GM23338 (cell line): ENCODE measurements at regions not wholly inside any gene's neighbourhood (a gene's known extent, or its start where the extent isn't known, plus 50 kb on each side); places are given as distances from the start of the nearest gene placed in this dataset.

Source experiments
- ATAC-seq: fragments of 200-7000 bp; cut with Tn5 transposase; 3 replicates; pipeline ENCODE4 v1.9.1; 2020
- DNase-seq: peaks from one replicate; pipeline ENCODE4 v3.0.0-alpha.2; 2015; ENCODE audit warnings: low spot score
- H2AFZ ChIP-seq: fragments of 200-600 bp; sonication (generic); 2 replicates; pipeline ENCODE4 v1.8.0; 2016; ENCODE audit warnings: antibody characterized with exemption, mild to moderate bottlenecking, moderate library complexity
- H3F3A ChIP-seq: fragments of 200-600 bp; sonication (generic); replicated peaks from 2 replicates; pipeline ENCODE4 v1.8.0; 2017; ENCODE audit warnings: antibody characterized with exemption, mixed run types, low read depth
- H3K27ac ChIP-seq: fragments of 200-600 bp; sonication (generic); 2 replicates; pipeline ENCODE4 v1.6.1; 2016; ENCODE audit warnings: low read depth
- H3K27me3 ChIP-seq: fragments of 200-600 bp; sonication (generic); 2 replicates; pipeline ENCODE4 v1.8.0; 2016; ENCODE audit warnings: mild to moderate bottlenecking, mixed run types, moderate library complexity; ENCODE audit not compliant: insufficient read depth
- H3K36me3 ChIP-seq: fragments of 200-600 bp; sonication (generic); 2 replicates; pipeline ENCODE4 v1.8.0; 2016; ENCODE audit warnings: mild to moderate bottlenecking; ENCODE audit not compliant: insufficient read depth
- H3K4me1 ChIP-seq: fragments of 200-600 bp; sonication (generic); 2 replicates; pipeline ENCODE4 v1.8.0; 2016; ENCODE audit warnings: mild to moderate bottlenecking, moderate library complexity; ENCODE audit not compliant: insufficient read depth
- H3K4me2 ChIP-seq: fragments of 200-600 bp; sonication (generic); 2 replicates; pipeline ENCODE4 v1.7.1; 2017; ENCODE audit warnings: mixed run types
- H3K4me3 ChIP-seq: fragments of 200-600 bp; sonication (generic); 2 replicates; pipeline ENCODE4 v1.6.1; 2016; ENCODE audit warnings: mixed run types
- H3K79me2 ChIP-seq: fragments of 200-600 bp; sonication (generic); replicated peaks from 2 replicates; pipeline ENCODE4 v1.8.0; 2017; ENCODE audit warnings: mild to moderate bottlenecking; ENCODE audit not compliant: insufficient read depth
- H3K9me2 ChIP-seq: fragments of 200-600 bp; sonication (generic); 2 replicates; pipeline ENCODE4 v1.8.0; 2017; ENCODE audit not compliant: insufficient read depth
- H4K20me1 ChIP-seq: fragments of 200-600 bp; sonication (generic); replicated peaks from 2 replicates; pipeline ENCODE4 v1.8.0; 2017; ENCODE audit warnings: mild to moderate bottlenecking; ENCODE audit not compliant: insufficient read depth
- H3K27ac Mint-ChIP-seq: 2 replicates; pipeline ENCODE4 v1.8.0; 2020; ENCODE audit warnings: inconsistent platforms, mild to moderate bottlenecking, moderate library complexity, mixed read lengths
- H3K27me3 Mint-ChIP-seq: 3 replicates; pipeline ENCODE4 v1.8.0; 2022; ENCODE audit warnings: low read depth, mild to moderate bottlenecking, moderate library complexity, mixed read lengths, inconsistent platforms; ENCODE audit not compliant: insufficient read depth, poor library complexity
- H3K36me3 Mint-ChIP-seq: 3 replicates; pipeline ENCODE4 v1.8.0; 2021; ENCODE audit warnings: low read depth, mild to moderate bottlenecking, inconsistent platforms, moderate library complexity, mixed read lengths
- H3K4me1 Mint-ChIP-seq: 3 replicates; pipeline ENCODE4 v1.8.0; 2020; ENCODE audit warnings: mild to moderate bottlenecking, inconsistent platforms, mixed read lengths
- H3K4me3 Mint-ChIP-seq: 3 replicates; pipeline ENCODE4 v1.8.0; 2021; ENCODE audit warnings: moderate library complexity, mild to moderate bottlenecking, inconsistent platforms, mixed read lengths
- H3K9me3 Mint-ChIP-seq: 3 replicates; pipeline ENCODE4 v1.8.0; 2020; ENCODE audit warnings: moderate library complexity, mild to moderate bottlenecking, inconsistent platforms, mixed read lengths
- CREB1 ChIP-seq: fragments of 250-450 bp; sonication (Bioruptor Pico); IDR thresholded peaks from 2 replicates; pipeline ENCODE4 v1.5.0; 2020; ENCODE audit warnings: low read depth, mild to moderate bottlenecking, moderate library complexity
- EZH2 ChIP-seq: fragments of 200-600 bp; sonication (generic); IDR thresholded peaks from one replicate; pipeline ENCODE4 v1.8.0; 2017; ENCODE audit warnings: antibody characterized with exemption, mild to moderate bottlenecking, low read depth; ENCODE audit not compliant: unreplicated experiment
- EZH2phosphoT487 ChIP-seq: fragments of 200-600 bp; sonication (generic); IDR thresholded peaks from one replicate; pipeline ENCODE4 v1.8.1; 2018; ENCODE audit warnings: antibody characterized with exemption; ENCODE audit not compliant: unreplicated experiment
- JUNB ChIP-seq: IDR thresholded peaks from one replicate; pipeline ENCODE4 v1.6.1; 2016; ENCODE audit warnings: antibody characterized with exemption; ENCODE audit not compliant: unreplicated experiment
- NANOG ChIP-seq: IDR thresholded peaks from 2 replicates; pipeline ENCODE4 v1.6.1; 2016; ENCODE audit warnings: antibody characterized with exemption, borderline replicate concordance
- ZNF331 ChIP-seq: fragments of 250-450 bp; sonication (Bioruptor Pico); IDR thresholded peaks from 2 replicates; pipeline ENCODE4 v1.5.0; 2020; ENCODE audit warnings: low read depth, mild to moderate bottlenecking, moderate library complexity
- ZNF462 ChIP-seq: fragments of 250-450 bp; sonication (Bioruptor Pico); IDR thresholded peaks from 2 replicates; pipeline ENCODE4 v1.5.0; 2020; ENCODE audit warnings: mild to moderate bottlenecking, moderate library complexity

GRCh38 chr1:234730770-234731568, 121.0 kb upstream of the IRF2BP2 start (continued):
- TF ChIP-seq ZNF462 (CRISPR knock-in tag) (no peak), CREB1 (CRISPR knock-in tag) (no peak), ZNF331 (CRISPR knock-in tag) (no peak), EZH2 (no peak), JUNB (no peak), EZH2phosphoT487 (no peak), NANOG (no peak)

- Histone ChIP-seq H2AFZ (no peak overlapping the region), H3F3A (no peaks in the 10 kb centered on the region), H3K27ac (no peak overlapping the region), H3K9me2 (no peaks in the 10 kb centered on the region; the same call in 1 of the 2 replicates), H3K79me2 (no peaks in the 10 kb centered on the region), H4K20me1 (no peaks in the 10 kb centered on the region), H3K4me2 (no peak overlapping the region), H3K27me3 (no peaks in the 10 kb centered on the region), H3K36me3 (no peaks in the 10 kb centered on the region), H3K4me1 (peaks cover 15% of the 10 kb centered on the region), H3K4me3 (no peak overlapping the region)
- Mint-ChIP-seq H3K4me1 (peaks cover 26% of the 10 kb centered on the region), H3K4me3 (no peak overlapping the region), H3K9me3 (no peaks in the 10 kb centered on the region), H3K27ac (no peak overlapping the region), H3K36me3 (no peaks in the 10 kb centered on the region), H3K27me3 (peaks cover 15% of the 10 kb centered on the region)
- DNase-seq (no peak), ATAC-seq (no peak)
- TF ChIP-seq JUNB (no peak), ZNF331 (CRISPR knock-in tag) (no peak)
These were observed 120.4 kb upstream of the IRF2BP2 start for GRCh38 chr1:234730475-234730769.
